Ectodermal cell (in vitro differentiated cells): ENCODE measurements at regions not wholly inside any gene's neighbourhood (a gene's known extent, or its start where the extent isn't known, plus 50 kb on each side); places are given as distances from the start of the nearest gene placed in this dataset.
"Not testable (repeated sequence)": the region's sequence is repeated elsewhere in the genome, so short reads cannot be mapped to it uniquely, and the experiment has no call there.

Experiments
- H3K27ac ChIP-seq: 2 replicates; pipeline ENCODE4 v1.7.0; 2013; ENCODE audit warnings: mild to moderate bottlenecking, low read depth, low read length; ENCODE audit not compliant: insufficient read depth, poor library complexity, severe bottlenecking
- H3K27me3 ChIP-seq: 2 replicates; pipeline ENCODE4 v1.7.0; 2013; ENCODE audit warnings: mild to moderate bottlenecking, low read length; ENCODE audit not compliant: insufficient read depth, control insufficient read depth, poor library complexity, severe bottlenecking
- H3K36me3 ChIP-seq: one replicate; pipeline ENCODE4 v1.7.0; 2013; ENCODE audit warnings: low read length; ENCODE audit not compliant: control insufficient read depth, insufficient read depth
- H3K4me1 ChIP-seq: one replicate; pipeline ENCODE4 v1.7.0; 2013; ENCODE audit warnings: low read length; ENCODE audit not compliant: control insufficient read depth, insufficient read depth
- H3K4me3 ChIP-seq: 2 replicates; pipeline ENCODE4 v1.7.0; 2013; ENCODE audit warnings: low read depth, low read length, control low read depth; ENCODE audit not compliant: insufficient read depth
- H3K9me3 ChIP-seq: 2 replicates; pipeline ENCODE4 v1.7.0; 2013; ENCODE audit warnings: mild to moderate bottlenecking, low read length, moderate library complexity; ENCODE audit not compliant: control insufficient read depth
- WGBS, 2 experiments: methylation state at CpG; one replicate each; pipeline ENCODE4 v1.1.7; 2013; ENCODE audit warnings: missing lambda C conversion rate in 2 of 2; 5-methylcytosine and 5-hydroxymethylcytosine counted together

- not testable (repeated sequence) for H3K4me3 ChIP-seq, H3K4me1 ChIP-seq, H3K27ac ChIP-seq, H3K36me3 ChIP-seq, H3K9me3 ChIP-seq, H3K27me3 ChIP-seq
- no CpG with 5 or more reads among the region's 3 CpGs for WGBS, 2 experiments
Measured at GRCh38 chr2:87410371-87410770, 337.5 kb upstream of the PLGLB2 start.

GRCh38 chr2:87412036-87412820, 335.7 kb upstream of the PLGLB2 start:
- 90 to 100% methylated on average over 1 of the region's 7 CpGs for WGBS, 2 experiments
- H3K27me3 ChIP-seq, H3K4me1 ChIP-seq, H3K27ac ChIP-seq, H3K4me3 ChIP-seq, H3K36me3 ChIP-seq, H3K9me3 ChIP-seq: not testable (repeated sequence)

DNA sequence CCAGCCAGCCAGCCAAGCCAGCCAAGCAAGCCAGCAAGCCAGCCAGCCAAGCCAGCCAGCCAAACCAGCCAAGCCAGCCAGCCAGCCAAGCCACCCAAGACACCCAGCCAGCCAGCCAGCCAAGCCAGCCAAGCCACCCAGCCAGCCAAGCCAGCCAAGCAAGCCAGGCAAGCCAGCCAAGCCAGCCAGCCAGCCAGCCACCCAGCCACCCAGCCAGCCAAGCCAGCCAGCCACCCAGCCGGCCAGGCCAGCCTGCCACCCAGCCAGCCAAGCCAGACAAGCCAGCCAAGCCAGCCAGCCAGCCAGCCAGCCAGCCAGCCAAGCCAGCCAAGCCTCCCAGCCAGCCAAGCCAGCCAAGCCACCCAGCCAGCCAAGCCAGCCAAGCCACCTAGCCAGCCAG, 333.6 kb upstream of the PLGLB2 start:
- H3K27ac ChIP-seq, H3K36me3 ChIP-seq, H3K27me3 ChIP-seq, H3K9me3 ChIP-seq, H3K4me3 ChIP-seq, H3K4me1 ChIP-seq: not testable (repeated sequence)
- 25 to 41% methylated on average over 1 of the region's 1 CpG for WGBS, 2 experiments

GRCh38 chr2:87414795-87415570, 332.9 kb upstream of the PLGLB2 start:
- H3K9me3 ChIP-seq, H3K27ac ChIP-seq, H3K27me3 ChIP-seq, H3K4me1 ChIP-seq, H3K36me3 ChIP-seq, H3K4me3 ChIP-seq: not testable (repeated sequence)
- 92 to 93% methylated on average over 2 of the region's 10 CpGs for WGBS, 2 experiments

DNA sequence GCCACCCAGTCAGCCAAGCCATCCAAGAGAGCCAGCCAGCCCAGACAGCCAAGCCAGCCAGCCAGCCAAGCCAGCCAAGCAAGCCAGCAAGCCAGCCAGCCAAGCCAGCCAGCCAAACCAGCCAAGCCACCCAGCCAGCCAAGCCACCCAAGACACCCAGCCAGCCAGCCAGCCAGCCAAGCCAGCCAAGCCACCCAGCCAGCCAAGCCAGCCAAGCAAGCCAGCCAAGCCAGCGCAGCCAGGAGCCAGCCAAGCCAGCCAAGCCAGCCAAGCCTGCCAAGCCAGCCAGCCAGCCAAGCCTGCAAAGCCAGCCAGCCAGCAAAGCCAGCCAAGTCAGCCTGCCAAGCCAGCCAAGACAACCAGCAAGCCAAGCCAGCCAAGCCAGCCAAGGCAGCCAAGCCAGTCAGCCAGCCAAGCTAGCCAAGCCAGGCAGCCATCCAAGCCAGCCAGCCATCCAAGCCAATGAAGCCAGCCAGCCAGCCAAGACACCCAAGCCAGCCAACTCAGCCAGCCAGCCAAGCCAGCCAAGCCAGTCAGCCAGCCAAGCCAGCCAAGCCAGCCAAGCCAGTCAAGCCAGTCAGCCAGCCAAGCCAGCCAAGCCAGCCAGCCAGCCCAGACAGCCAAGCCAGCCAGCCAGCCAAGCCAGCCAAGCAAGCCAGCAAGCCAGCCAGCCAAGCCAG, 332.2 kb upstream of the PLGLB2 start:
- H3K9me3 ChIP-seq, H3K4me1 ChIP-seq, H3K27ac ChIP-seq, H3K4me3 ChIP-seq, H3K36me3 ChIP-seq, H3K27me3 ChIP-seq: not testable (repeated sequence)
- 20 to 31% methylated on average over 1 of the region's 1 CpG for WGBS, 2 experiments

DNA sequence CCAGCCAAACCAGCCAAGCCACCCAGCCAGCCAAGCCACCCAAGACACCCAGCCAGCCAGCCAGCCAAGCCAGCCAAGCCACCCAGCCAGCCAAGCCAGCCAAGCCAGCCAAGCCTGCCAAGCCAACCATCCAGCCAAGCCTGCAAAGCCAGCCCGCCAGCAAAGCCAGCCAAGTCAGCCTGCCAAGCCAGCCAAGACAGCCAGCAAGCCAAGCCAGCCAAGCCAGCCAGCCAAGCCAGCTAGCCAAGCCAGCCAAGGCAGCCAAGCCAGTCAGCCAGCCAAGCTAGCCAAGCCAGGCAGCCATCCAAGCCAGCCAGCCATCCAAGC, 331.7 kb upstream of the PLGLB2 start:
- H3K27ac ChIP-seq, H3K27me3 ChIP-seq, H3K36me3 ChIP-seq, H3K4me3 ChIP-seq, H3K9me3 ChIP-seq, H3K4me1 ChIP-seq: not testable (repeated sequence)
- WGBS, 2 experiments: 87 to 90% methylated on average over 1 of the region's 1 CpG

DNA sequence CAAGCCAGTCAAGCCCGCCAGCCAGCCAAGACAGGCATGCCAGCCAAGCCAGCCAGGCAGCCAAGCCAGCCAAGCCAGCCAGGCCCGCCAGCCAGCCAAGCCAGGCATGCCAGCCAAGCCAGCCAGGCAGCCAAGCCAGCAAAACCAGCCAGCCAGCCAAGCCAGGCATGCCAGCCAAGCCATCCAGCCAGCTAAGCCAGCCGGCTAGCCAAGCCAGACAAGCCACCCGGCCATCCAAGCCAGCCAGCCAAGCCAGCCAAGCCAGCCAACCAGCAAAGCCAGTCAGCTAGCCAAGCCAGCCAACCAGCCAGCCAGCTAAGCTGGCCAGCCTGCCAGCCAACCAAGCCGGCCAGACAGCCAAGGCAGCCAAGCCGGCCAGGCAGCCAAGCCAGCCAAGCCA, 330.7 kb upstream of the PLGLB2 start:
- H3K9me3 ChIP-seq, H3K27ac ChIP-seq, H3K27me3 ChIP-seq, H3K4me3 ChIP-seq, H3K36me3 ChIP-seq, H3K4me1 ChIP-seq: not testable (repeated sequence)
- 96 to 100% methylated on average over 2 of the region's 6 CpGs for WGBS, 2 experiments

DNA sequence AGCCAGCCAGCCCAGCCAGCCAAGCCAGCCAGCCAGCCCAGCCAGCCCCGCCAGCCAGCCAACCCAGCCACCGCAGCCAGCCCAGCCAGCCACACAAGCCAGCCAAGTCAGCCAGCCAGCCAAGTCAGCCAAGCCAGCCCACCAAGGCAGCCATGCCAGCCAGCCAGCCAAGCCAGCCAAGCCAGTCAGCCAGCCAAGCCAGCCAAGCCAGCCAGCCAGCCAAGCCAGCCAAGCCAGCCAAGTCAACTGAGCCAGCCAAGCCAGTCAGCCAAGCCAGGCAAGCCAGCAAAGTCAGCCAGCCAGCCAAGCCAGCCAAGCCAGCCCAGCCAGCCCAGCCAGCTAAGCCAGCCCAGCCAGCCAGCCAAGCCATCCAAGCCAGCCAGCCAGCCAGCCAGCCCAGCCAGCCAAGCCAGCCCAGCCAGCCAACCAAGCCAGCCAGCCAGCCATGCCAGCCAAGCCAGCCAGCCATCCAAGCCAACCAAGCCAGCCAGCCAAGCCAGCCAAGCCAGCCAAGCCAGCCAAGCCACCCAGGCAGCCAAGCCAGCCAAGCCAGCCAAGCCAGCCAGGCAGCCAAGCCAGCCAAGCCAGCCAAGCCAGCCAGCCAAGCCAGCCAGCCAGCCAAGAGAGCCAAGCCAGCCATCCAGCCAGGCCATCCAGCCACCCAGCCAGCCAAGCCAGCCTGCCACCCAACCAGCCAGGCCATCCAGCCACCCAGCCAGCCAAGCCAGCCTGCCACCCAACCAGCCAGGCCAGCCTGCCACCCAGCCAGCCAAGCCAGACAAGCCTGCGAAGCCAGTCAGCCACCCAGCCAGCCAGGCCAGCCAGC, 329.9 kb upstream of the PLGLB2 start:
- H3K4me1 ChIP-seq, H3K27me3 ChIP-seq, H3K4me3 ChIP-seq, H3K9me3 ChIP-seq, H3K36me3 ChIP-seq, H3K27ac ChIP-seq: not testable (repeated sequence)
- 71 to 90% methylated on average over 1 to 2 of the region's 3 CpGs for WGBS, 2 experiments

GRCh38 chr2:87418823-87419822, 328.8 kb upstream of the PLGLB2 start:
- 84 to 89% methylated on average over 4 to 5 of the region's 9 CpGs for WGBS, 2 experiments
- H3K27me3 ChIP-seq, H3K4me1 ChIP-seq, H3K9me3 ChIP-seq, H3K27ac ChIP-seq, H3K4me3 ChIP-seq, H3K36me3 ChIP-seq: not testable (repeated sequence)
